GM19468 (cell line): ENCODE measurements at regions not wholly inside any gene's neighbourhood (a gene's known extent, or its start where the extent isn't known, plus 50 kb on each side); places are given as distances from the start of the nearest gene placed in this dataset.

Experiments used
- ATAC-seq: cut with Tn5 transposase; IDR thresholded peaks from one replicate; pipeline ENCODE4 v1.9.1; 2021; ENCODE audit warnings: mild to moderate bottlenecking, moderate library complexity, moderate number of reproducible peaks; ENCODE audit not compliant: unreplicated experiment; ENCODE audit errors: extremely low read depth

- no peak for ATAC-seq
Observed at GRCh38 chr22:49092716-49093115, 735.0 kb downstream of the BRD1 start.

GRCh38 chr22:49091917-49092545 is 735.6 kb downstream of the BRD1 start:
- no peak for ATAC-seq

GRCh38 chr22:49091451-49091850 is 736.2 kb downstream of the BRD1 start:
- no peak for ATAC-seq

GRCh38 chr22:49090853-49091135 is 736.9 kb downstream of the BRD1 start:
- no peak for ATAC-seq

GRCh38 chr22:49090061-49090852 is 737.4 kb downstream of the BRD1 start:
- ATAC-seq: no peak

GRCh38 chr22:49088801-49089791 is 738.6 kb downstream of the BRD1 start:
- ATAC-seq: no peak

- ATAC-seq: no peak
Observed at GRCh38 chr22:49087716-49088601, 739.7 kb downstream of the BRD1 start.

GRCh38 chr22:49087198-49087597 is 740.5 kb downstream of the BRD1 start:
- no peak for ATAC-seq

GRCh38 chr22:49086606-49087157 is 741.0 kb downstream of the BRD1 start:
- no peak for ATAC-seq

GRCh38 chr22:49086181-49086580 is 741.5 kb downstream of the BRD1 start:
- no peak for ATAC-seq

GRCh38 chr22:49084206-49084605 is 743.5 kb downstream of the BRD1 start:
- no peak for ATAC-seq

- no peak for ATAC-seq
Observed at GRCh38 chr22:49083607-49084006, 744.1 kb downstream of the BRD1 start.

- no peak for ATAC-seq
Observed at GRCh38 chr22:49082451-49082850, 745.2 kb downstream of the BRD1 start.

- no peak for ATAC-seq
Observed at GRCh38 chr22:49081926-49082325, 745.7 kb downstream of the BRD1 start.

GRCh38 chr22:49081261-49081666 is 746.4 kb downstream of the BRD1 start:
- ATAC-seq: no peak

GRCh38 chr22:49080631-49081030 is 747.0 kb downstream of the BRD1 start:
- ATAC-seq: no peak

- ATAC-seq: no peak
Observed at GRCh38 chr22:49079743-49080500, 747.8 kb downstream of the BRD1 start.

- no peak for ATAC-seq
Observed at GRCh38 chr22:49079027-49079725, 748.5 kb downstream of the BRD1 start.
